HK-2 (cell line): ENCODE measurements at regions not wholly inside any gene's neighbourhood (a gene's known extent, or its start where the extent isn't known, plus 50 kb on each side); places are given as distances from the start of the nearest gene placed in this dataset.
"Not testable (repeated sequence)": the region's sequence is repeated elsewhere in the genome, so short reads cannot be mapped to it uniquely, and the experiment has no call there.

Experiments
- DNase-seq: peaks from one replicate; pipeline ENCODE4 v3.0.0-alpha.2; 2018; ENCODE audit not compliant: unreplicated experiment

DNA sequence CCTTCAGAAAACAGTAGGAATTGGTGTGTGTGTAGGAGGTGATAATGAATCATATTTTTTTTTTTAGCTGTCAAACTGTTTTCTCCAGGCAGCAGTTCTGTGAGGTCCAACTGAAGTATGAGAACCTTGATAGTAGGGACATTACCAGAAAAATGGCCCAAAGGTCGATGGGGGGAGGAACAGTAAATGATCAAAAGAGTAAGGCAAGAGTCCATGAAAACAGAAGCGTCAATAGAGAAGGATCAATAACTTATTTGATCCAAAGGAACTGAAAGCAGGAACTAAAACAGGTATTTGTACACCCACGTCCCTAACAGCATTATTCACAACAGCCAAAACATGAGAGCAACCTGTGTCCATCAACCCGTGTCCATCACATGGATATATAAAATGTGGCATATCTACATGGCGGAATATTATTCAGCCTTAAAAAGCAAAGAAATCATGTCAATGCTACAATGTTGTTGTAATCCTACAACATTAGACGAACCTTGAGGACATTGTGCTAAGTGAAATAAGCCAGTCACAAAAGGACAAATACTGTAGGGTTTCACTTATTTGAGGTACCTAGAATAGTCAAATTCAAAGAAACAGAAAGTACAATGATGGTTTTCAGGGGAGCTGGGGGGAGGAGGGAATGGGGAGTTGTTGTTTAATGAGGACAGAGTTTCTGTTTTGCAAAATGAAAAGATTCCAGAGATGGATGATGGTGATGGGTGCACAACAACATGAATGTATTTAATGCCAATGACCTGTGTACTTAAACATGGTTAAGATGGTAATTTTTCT is 214.0 kb upstream of the KLF14 start:
- DNase-seq: no peak

DNA sequence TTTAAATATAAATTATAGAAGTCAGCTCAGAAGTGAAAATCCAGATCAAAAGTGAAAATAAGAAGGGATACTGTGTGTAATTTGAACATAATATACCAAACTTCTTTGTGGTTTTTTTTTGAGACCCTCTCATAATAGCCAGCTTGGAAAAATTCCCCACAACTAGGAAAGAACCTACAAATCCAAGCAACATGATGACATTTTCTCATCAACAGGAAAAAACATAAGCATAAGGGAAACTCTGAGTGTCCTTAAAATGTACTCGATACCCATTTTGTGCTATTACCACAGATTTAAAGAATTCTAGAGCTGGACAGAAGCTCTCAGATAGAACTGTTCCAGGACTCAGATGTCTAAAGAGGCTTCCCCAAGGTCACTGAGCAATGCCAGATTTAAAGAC is 214.8 kb upstream of the KLF14 start:
- DNase-seq: no peak

DNA sequence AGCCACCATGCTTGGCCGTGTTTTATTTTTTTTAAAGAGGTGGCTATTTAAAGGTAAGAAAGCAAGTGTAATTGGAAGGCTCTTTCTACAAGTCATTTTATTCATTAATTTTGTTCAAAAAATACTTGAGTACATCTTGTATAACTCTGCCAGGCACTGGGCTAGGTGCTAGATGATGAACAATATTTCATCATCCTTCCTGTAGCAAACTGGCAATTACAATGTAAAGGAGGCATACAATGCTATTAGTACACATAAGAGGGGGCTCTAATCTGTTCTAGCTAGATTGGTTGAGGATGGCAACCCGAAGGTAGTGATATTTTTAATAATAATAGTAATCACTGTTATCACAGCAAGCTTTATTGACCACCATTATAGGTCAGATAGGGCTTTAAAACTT is 215.5 kb upstream of the KLF14 start:
- DNase-seq: no peak

DNA sequence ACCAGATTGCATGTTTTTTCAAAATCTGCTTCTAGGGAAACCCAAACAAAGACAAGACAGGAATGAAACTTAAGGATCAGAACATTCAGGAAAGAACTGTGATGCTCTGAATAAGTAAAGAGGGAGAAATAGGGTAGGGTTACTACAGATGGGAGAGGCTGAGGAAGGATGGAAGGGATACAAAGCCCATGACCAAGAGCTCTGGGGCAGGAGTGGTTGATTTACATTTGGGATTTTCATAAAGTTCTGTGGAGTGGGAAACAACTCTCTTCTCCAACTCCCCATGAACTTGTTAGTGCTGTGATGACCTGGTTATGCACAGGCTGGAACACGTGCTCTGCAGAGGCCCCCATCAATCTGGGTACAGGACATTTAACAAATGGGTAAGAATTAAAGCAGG is 216.0 kb upstream of the KLF14 start:
- DNase-seq: no peak

DNA sequence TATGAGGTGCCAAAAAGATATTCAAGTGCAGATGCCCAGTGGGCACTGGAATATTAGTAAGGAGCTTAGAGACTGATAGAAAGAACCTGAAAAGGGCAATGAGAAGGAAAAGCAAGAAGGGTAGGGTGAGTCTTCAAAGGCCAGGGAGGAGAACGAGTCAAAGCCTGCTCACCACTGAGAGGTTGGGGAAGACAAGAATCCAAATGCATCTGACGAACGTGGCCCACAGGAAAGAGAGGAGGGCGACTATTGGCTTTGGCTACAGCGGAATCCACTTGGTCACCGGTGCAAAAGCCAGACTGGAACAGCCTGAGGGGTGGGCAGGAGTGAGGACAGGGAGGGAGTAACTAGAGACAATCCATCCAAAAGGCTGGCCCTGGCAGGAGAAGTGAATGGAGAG is 216.7 kb upstream of the KLF14 start:
- no peak for DNase-seq

DNA sequence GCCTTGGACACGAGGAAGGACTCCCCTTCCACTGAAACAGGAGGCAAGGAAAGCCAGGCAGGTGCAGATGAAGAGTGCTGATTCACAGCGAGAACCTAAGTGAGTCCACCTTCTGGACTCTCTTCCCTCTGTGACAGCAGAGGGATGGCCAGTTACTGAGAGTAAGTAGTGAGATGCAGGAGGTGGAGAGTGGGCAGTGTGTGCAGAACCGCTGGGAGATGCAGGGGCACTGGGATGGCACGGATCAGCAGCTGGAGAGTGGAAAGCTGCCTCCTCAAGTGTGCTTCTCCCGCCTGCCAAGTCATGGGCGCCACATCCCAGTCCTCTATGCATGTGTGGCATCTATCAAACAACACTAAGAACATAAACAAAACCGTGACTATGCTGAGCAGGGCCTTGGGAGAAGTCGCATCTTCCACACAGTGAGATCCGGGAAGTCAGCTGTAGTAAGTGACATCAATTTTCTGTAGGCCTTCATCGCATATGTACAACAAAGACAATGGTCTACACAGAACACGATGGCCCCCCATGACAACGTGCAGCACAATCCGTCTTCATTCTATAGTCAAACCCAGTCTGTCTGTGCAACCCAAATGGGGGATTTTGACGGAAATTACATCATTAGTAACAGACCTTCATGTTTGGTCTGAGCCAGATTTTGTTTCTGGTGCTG is 217.4 kb upstream of the KLF14 start:
- no peak for DNase-seq

DNA sequence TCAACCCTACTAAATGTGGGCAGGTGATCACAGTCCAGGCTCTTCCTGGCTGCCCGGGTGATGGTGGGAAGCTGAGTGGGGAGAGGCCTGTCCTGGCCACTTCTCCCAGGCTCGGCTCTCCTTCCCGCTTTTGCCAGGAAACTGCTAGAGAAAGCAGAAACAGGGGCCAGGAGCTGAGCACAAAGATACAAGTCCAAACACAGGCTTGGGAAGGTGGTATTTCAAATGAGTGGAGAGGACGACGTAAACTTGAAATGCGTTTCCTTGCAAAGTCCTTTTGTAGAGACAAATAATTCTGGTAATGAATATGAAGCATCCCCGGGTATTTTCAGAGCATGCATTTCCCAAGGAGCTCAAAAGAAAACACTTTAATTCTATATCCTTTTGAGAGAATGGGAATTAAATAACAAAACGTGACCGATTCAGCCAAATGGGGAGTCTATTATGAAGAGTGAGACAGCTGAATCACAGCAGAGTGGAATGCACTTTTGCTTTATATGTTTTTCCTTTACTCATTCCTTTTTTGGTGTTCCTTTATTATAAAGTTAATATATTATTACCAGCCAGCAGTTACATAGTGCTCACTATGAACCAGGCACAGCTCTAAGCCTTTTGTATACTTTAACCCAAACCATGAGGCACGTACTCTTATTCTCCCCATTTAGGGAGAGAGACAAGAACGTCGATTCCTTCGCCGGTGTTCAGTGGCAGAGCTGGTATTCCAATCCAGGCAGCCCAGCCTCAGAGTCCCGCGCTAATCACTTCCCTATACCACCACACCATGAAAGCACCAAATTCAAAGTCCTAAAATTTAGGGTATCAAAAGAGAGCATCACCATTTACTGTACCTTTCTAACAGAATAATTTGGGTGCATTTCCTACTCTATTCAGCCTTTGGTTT is 218.2 kb upstream of the KLF14 start:
- no peak for DNase-seq

DNA sequence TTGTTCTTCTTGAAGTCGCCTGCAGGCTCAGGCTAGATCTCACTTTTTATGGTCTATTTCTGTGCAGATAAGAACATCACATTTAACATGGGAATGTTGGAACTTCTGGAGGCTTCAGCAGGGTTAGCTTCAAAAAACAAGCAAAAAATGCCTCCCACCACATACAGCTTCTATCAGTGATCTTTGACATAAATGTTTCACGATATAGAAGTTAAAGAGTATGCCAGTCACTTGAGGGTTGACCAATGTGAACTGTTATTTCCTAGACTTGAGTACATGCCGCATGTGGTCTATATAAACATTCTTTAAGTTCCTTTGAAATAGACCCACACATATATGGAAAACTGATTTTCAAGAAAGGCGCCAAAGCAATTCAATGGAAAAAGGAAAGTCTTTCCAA is 219.2 kb upstream of the KLF14 start:
- DNase-seq: no peak

DNA sequence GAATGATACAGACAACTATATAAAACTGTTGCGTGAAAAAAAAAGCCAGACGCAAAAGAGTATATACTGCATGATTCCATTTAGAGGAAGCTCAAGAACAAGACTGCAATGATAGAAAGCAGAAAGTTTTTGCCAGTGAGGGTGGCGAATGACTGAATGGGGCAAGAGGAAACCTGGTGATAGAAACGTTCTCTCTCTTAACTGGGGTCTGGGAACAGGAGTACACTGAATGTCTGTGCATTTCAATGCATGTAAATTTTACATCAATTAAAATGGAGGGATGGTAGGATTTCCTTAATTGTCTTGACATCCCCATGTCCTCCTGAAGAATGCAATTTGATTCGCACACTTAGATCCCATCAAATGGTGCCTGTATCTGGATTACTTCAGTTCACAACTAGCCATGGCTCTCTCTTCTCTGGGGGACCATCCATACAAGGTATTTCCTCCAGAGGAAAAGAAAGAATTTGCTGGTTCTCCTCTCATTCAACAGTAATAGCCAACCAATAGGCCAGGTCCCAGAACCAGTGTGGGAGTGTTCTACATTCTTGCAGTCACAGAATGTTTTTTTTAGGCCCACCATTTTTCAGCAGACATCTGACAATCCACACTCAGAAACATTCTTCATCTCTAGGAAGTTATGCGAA is 221.0 kb upstream of the KLF14 start:
- no peak for DNase-seq

DNA sequence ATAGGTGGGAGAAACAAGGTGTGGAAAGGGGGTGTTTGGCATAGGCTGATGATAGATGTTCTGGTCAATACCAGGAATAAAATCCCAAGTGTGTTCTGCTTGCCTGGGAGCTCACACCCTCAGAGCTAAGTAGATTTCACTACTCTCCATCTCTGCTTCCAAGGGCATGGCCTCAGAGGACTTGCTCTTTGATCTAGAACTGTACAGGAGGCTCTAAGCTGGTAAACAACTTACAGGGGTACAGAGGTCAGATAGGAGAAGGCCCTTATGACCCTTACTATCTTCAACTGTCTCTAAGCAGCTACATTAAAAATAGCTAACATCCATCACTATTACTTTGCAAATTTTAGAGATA is 221.5 kb upstream of the KLF14 start:
- no peak for DNase-seq

DNA sequence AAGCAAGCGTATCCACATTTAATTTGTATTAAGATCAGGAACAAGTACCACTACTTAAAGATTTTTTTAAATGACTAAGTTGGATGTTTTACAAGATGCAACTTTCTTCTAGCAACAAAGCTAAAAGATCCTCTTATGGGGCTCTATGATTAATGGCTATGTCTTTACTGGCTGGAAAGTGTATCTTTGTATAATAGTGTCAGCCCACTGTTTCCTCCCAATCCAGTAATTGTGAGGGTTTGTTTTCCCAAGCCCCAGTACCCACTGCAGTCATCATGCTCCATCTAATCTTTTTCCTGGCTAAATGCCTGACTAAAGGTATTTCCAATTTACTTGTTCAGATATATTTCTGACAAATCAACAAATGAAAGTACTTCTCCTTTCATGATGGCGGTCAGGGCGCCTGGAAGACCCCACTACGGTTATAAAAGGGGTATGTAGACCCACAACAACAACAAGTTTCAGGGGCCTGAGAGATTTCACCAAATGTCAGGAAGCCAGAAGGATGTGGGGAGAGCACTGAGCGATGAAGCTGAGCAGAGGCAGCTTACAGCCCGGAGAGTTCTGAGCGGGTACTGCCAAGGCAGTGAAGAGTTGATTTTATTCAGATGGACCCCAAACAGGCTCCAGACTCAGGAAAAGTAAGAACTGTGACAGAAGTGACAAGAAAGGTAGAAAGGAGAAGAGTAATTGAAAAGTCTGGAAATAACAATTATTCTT is 222.6 kb upstream of the KLF14 start:
- no peak for DNase-seq

DNA sequence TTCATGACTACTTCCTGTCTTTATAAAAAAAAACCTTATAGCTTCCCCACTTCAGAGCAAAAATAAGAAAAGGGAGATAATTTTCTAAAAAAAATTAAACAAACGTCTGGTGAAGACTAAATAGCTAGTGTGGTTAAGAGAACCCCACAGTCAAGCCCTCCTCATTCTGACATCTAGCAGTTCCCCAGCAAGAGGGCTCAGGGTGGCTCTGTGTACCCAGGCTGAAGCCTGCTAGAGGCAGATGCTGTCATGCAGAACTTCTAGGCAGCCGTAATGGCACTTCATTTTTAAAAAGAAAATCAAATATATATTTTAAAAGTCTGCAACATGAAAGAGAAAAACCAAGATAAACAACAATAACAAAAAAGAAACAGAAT is 223.1 kb upstream of the KLF14 start:
- DNase-seq: no peak

DNA sequence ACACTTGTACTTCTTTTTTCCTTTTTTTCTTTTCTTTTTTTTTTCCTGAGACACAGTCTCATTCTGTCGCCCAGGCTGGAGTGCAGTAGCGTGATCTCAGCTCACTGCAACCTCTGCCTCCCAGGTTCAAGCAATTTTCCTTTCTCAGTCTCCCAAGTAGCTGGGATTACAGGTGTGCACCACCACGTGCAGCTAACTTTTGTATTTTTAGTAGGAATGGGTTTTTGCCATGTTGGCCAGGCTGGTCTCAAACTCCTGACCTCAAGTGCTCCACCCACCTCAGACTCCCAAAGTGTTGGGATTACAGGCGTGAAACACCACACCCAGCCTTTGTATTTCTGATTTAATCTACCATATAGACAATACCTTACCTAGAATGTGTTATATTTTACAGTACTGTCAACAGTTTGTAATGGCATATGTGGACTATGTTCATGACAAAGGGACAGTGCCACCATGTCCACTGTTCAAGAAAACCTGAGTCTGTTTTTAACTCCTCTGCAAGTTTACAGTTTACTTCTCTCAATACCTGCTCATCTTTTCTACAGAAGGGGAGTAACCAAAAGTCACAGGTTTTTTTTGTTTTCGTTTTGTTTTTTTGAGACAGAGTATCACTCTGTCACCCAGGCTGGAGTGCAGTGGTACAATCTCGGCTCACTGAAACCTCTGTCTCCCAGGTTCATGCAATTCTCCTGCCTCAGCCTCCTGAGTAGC is 223.9 kb upstream of the KLF14 start:
- DNase-seq: not testable (repeated sequence)

DNA sequence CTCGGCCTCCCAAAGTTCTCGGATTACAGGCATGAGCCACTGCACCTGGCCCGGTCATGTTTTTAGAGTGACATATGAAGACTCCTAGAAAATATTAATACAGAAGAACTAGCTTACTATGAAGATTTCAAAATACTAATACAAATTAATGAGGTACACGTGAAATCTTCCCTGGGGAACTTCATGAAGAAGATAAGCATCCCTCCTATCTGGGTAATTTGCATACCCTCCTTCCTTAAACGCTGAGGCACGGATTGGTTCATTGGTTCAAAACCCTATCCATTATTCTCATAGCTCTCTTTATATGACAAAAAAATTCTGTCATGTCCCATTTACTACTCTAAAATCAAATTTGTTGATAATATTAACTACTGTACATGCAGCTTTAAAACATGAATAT is 224.8 kb upstream of the KLF14 start:
- no peak for DNase-seq

DNA sequence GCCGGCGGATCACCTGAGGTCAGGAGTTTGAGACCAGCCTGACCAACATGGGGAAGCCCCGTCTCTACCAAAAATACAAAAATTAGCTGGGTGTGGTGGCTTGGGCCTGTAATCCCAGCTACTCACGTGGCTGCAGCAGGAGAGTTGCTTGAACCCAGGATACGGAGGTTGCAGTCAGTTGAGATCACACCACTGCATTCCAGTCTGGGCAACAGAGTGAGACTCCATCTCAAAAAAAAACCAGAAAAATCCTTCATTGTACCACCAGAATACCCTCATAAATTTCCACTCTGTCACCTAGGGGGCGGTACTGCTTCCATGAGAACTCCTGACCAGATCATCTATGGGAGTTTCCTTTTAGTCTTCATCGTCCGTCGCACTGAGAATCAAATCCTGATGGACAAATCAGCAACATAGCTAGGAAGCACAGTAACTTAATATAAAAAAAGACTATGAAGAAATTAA is 225.8 kb upstream of the KLF14 start:
- peak; percentile 64 for DNase-seq

DNA sequence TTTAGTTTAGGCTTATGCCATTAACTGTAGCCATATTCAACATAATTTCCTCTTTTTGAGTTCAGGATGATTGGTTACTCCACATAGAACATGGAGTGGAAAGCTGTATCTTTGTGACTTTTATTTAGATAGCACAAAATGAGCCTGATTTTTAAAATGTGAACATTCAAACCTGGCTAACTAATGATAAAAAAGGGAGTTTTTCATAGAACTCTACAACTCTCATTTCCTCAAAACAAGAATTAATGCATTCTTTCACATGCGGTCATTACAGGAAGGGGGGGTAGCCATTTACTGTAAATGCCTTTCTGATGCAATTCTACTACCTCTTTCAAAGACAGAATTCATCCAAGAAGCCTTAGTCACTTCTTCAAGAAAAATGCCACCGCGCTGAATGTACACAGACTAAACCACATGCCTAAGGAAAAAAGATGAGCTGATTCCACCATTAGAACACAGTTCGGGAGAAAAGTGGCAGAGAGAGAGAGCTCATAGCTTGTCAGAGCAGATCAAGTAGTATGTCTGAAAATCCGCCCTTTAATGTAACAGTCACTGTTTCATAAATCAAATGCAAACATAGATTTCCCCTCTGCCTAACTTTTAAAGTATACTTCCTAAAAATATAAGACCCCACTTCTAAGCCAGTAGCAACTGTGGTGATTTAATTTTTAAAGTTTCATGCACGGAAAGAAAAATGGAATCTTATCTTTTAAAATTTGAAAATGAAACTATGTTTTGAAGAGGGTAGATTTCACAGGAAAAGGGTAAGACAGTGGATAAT is 226.4 kb upstream of the KLF14 start:
- peak; percentile 71 for DNase-seq

DNA sequence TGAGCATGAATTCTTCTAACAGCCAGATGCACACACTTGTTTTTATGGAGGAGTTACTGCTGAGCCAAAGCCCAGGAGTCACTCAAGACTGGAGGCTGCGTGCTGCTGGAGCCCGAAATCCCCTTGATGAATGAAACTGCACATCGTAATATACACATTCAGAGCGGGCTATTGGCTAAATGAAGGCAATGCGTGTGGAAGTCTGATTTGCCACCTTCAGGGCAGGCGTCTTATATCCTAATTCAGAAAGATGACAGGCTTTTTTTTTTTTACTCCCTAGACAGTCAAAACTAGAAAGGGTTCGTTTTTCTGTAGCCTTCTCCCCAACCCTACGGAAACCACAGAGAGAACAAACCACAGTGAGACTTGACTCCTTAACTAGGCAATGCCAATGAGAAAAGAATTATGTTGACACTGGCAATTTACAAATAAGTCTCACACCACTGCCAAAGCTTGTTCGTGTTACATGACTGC is 227.2 kb upstream of the KLF14 start:
- DNase-seq: peak; percentile 77

DNA sequence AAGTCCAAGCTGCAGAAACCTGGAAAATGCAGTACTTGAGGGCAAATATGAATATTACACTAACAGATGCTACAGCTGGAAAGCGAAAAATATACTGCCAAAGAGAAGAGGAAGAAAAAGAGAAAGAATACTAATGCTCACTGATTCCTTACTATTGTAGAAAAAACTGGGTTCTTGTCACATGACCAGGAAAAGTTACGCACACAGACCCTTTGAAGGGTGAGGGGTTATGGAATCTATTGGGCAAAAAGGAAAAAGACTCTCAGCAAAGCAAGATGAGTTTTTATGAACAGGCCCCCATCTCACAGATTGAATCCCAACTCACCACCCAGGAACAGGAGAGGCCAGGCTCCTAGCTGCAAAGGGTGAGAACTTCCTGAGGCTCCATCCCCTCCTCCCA is 228.1 kb upstream of the KLF14 start:
- no peak for DNase-seq

DNA sequence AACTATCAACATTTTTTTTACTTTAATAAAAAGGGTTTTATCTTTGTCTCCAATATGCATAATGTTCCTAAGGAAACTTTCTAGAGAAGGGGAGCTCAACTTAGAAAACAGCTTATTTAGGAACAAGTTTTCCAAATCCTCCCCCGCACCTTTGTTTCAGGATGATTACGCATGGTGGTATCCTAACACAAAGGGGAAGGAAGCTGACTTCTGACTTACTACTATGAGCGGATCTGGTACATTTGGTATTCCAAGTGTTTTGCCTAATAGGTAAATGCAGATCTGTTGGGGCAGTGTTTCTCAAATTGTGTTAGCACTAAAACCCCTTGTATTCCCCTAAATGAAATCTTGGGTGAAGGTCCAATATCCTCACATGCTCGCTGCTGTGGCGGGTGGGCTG is 229.3 kb upstream of the KLF14 start:
- DNase-seq: no peak

DNA sequence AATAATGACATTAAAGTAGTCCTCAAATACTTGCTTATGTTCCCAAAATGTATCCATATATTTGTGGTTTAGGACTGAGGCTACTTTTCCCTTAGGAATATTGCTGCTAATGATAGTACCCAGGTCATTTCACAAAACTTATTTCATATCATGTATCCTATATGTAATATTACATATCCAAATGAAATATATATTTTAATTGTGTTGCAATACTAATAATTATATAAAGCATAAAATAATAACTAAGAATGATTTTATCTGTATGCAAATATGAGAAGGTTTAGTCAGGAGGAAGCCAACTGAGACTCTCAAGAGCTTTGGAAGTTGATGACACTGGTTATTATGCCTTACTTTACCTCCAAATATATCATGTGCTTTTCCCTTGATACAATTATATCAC is 231.5 kb upstream of the KLF14 start:
- DNase-seq: no peak
